HEK293 (cell line): ENCODE measurements at regions not wholly inside any gene's neighbourhood (a gene's known extent, or its start where the extent isn't known, plus 50 kb on each side); places are given as distances from the start of the nearest gene placed in this dataset.

Experiments
- ATF2 ChIP-seq: fragments of 450-650 bp; formaldehyde crosslinking; IDR thresholded peaks from 2 replicates; pipeline ENCODE4 v1.5.1; 2016; ENCODE audit warnings: missing biosample characterization, missing genetic modification characterization, low read depth
- GLI4 ChIP-seq: fragments of 450-650 bp; formaldehyde crosslinking; IDR thresholded peaks from 2 replicates; pipeline ENCODE4 v1.5.1; 2016; ENCODE audit warnings: missing biosample characterization, missing genetic modification characterization
- PBX3 ChIP-seq: sonication (generic); formaldehyde crosslinking; IDR thresholded peaks from 2 replicates; pipeline ENCODE4 v1.8.1; 2022; ENCODE audit warnings: mild to moderate bottlenecking, moderate library complexity, missing genetic modification reagents
- ZNF175 ChIP-seq: fragments of 450-650 bp; formaldehyde crosslinking; IDR thresholded peaks from 2 replicates; pipeline ENCODE4 v1.5.1; 2016; ENCODE audit warnings: missing biosample characterization, missing genetic modification characterization
- ZNF274 ChIP-seq, 2 experiments: fragments of 200-500 bp in 1 of 2; fragments of 450-650 bp in 1 of 2; sonication (Bioruptor generic) in 1 of 2; formaldehyde crosslinking in 1 of 2; IDR thresholded peaks; 2 replicates each; pipeline versions ENCODE4 v1.5.1 to v1.6.1; 2014 to 2016; ENCODE audit warnings: borderline replicate concordance in 1 of 2, inconsistent platforms in 1 of 2, low read length in 1 of 2, missing biosample characterization in 1 of 2, missing genetic modification characterization in 1 of 2
- ZNF335 ChIP-seq: fragments of 450-650 bp; formaldehyde crosslinking; conservative IDR thresholded peaks from 2 replicates; pipeline ENCODE4 v1.5.1; 2016; ENCODE audit warnings: missing biosample characterization, missing genetic modification characterization
- ZNF670 ChIP-seq: fragments of 450-650 bp; formaldehyde crosslinking; IDR thresholded peaks from 2 replicates; pipeline ENCODE4 v1.5.1; 2016; ENCODE audit warnings: missing biosample characterization, missing genetic modification characterization, low read depth
- ZSCAN30 ChIP-seq: fragments of 450-650 bp; IDR thresholded peaks from 2 replicates; pipeline ENCODE4 v1.5.1; 2018; ENCODE audit warnings: missing biosample characterization, mild to moderate bottlenecking, missing genetic modification characterization, moderate library complexity
- TF ChIP-seq, protein P1 (sequence below): fragments of 450-650 bp; formaldehyde crosslinking; IDR thresholded peaks from 2 replicates; pipeline ENCODE4 v1.5.1; 2016; ENCODE audit warnings: missing biosample characterization, missing genetic modification characterization
- TF ChIP-seq, protein P2 (sequence below): fragments of 450-650 bp; formaldehyde crosslinking; IDR thresholded peaks from 2 replicates; pipeline ENCODE4 v1.5.1; 2017; ENCODE audit warnings: missing biosample characterization, missing genetic modification characterization

DNA sequence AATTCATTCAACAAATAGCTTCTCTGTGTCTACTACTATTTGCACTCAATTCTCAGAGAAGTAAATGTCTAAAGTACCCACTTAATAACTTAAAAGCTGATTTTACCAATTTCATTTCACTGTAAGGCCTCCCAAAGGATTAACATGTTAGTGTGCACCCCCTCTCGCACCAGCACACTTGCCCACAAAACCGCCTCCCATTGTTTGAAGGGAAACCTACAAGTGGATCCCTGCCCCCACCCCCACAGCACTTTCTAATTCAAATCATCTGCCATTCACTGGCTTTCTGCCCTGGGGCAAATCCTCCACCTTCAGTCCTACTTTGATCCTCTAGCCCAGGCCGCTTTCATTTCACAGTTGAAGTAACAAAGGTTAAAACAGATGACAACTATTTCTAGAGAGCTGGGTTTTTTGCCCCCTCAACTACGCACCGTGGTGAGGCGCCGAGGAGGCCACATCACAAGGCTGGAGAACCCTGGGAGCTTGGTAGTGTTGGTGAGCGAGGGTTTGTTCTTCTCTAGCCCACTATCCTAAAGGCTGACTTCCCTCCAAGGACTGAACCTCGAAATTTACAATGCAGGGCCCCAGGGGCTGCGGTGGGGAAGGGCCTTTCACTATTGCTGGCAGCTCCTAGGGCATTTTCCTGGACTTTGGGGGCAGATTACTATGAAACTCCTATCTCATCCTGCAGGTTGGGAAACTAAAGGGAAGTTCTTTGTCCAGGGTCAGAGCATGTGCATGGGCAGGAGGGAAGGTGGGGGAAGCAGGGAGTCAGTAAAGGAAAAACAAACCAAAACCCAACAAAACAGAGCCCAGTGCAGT is 517.4 kb upstream of the ZMIZ1 start:
- TF ChIP-seq, protein P1, sequence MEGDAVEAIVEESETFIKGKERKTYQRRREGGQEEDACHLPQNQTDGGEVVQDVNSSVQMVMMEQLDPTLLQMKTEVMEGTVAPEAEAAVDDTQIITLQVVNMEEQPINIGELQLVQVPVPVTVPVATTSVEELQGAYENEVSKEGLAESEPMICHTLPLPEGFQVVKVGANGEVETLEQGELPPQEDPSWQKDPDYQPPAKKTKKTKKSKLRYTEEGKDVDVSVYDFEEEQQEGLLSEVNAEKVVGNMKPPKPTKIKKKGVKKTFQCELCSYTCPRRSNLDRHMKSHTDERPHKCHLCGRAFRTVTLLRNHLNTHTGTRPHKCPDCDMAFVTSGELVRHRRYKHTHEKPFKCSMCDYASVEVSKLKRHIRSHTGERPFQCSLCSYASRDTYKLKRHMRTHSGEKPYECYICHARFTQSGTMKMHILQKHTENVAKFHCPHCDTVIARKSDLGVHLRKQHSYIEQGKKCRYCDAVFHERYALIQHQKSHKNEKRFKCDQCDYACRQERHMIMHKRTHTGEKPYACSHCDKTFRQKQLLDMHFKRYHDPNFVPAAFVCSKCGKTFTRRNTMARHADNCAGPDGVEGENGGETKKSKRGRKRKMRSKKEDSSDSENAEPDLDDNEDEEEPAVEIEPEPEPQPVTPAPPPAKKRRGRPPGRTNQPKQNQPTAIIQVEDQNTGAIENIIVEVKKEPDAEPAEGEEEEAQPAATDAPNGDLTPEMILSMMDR (tag by site-specific recombination) = no peak
- no peak for TF ChIP-seq ZNF274 (IDR thresholded peaks at IDR 0.05; ENCODE audit: low read length)
- no peak for TF ChIP-seq ZNF274 (tag by site-specific recombination; IDR thresholded peaks at IDR 0.05; ENCODE audit: borderline replicate concordance)
- no peak for TF ChIP-seq ATF2 (tag by site-specific recombination)
- no peak for TF ChIP-seq ZNF670
- TF ChIP-seq ZSCAN30 (tag by site-specific recombination) = no peak
- TF ChIP-seq ZNF175 = no peak
- TF ChIP-seq, protein P2, sequence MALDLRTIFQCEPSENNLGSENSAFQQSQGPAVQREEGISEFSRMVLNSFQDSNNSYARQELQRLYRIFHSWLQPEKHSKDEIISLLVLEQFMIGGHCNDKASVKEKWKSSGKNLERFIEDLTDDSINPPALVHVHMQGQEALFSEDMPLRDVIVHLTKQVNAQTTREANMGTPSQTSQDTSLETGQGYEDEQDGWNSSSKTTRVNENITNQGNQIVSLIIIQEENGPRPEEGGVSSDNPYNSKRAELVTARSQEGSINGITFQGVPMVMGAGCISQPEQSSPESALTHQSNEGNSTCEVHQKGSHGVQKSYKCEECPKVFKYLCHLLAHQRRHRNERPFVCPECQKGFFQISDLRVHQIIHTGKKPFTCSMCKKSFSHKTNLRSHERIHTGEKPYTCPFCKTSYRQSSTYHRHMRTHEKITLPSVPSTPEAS (tag by site-specific recombination) = no peak
- no peak for TF ChIP-seq GLI4
- TF ChIP-seq PBX3 (CRISPR knock-in tag) = no peak
- no peak for TF ChIP-seq ZNF335 (tag by site-specific recombination)
